ENCODE measurements at regions not wholly inside any gene's neighbourhood (a gene's known extent, or its start where the extent isn't known, plus 50 kb on each side); places are given as distances from the start of the nearest gene placed in this dataset.
"Not testable (repeated sequence)": the region's sequence is repeated elsewhere in the genome, so short reads cannot be mapped to it uniquely, and the experiment has no call there.

GRCh38 chr7:13724191-13724976 is 265.1 kb downstream of the ETV1 start:
- no peak for FAIRE-seq
- TF ChIP-seq TAF1 (IDR thresholded peaks at IDR 0.05; ENCODE audit: borderline replicate concordance, low read depth, low read length) (no peak), POLR2AphosphoS5 (IDR thresholded peaks at IDR 0.05; ENCODE audit: low read depth, low read length) (no peak), POLR2A (IDR thresholded peaks at IDR 0.05; ENCODE audit: low read depth, low read length) (no peak)
- no peak for DNase-seq (ENCODE audit: insufficient read length)

GRCh38 chr7:13724977-13725566 is 264.4 kb downstream of the ETV1 start:
- TF ChIP-seq POLR2AphosphoS5 (IDR thresholded peaks at IDR 0.05; ENCODE audit: low read depth, low read length) = no peak
- no peak for TF ChIP-seq TAF1 (IDR thresholded peaks at IDR 0.05; ENCODE audit: borderline replicate concordance, low read depth, low read length)
- no peak for TF ChIP-seq POLR2A (IDR thresholded peaks at IDR 0.05; ENCODE audit: low read depth, low read length)
- FAIRE-seq (no peak), DNase-seq (ENCODE audit: insufficient read length) (no peak)

GRCh38 chr7:13725591-13725990 is 263.9 kb downstream of the ETV1 start:
- no peak for DNase-seq (ENCODE audit: insufficient read length)

DNA sequence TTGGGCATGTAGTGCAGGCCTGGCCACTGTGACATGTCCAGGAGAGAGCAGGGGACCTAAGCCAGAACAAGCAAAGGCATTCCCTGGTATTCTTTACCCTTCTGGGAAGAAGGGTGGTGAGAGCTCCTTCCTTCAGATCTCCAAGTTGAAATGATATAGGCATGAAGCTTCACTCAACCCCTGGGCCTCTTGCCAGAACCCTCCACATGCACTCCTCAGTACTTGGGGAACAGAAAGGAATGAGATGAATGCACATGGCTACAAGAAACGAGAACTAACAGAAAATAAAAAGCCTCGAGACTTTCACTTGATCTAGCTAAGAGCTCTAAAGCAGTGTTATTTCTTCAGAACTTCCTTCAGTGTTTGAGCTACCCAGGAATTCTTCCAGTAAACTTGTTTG is 262.2 kb downstream of the ETV1 start:
- no peak for FAIRE-seq
- TF ChIP-seq POLR2AphosphoS5 (IDR thresholded peaks at IDR 0.05; ENCODE audit: low read depth, low read length) (no peak), POLR2A (IDR thresholded peaks at IDR 0.05; ENCODE audit: low read depth, low read length) (no peak), TAF1 (IDR thresholded peaks at IDR 0.05; ENCODE audit: borderline replicate concordance, low read depth, low read length) (no peak)
- DNase-seq (ENCODE audit: insufficient read length) = no peak

More at GRCh38 chr7:13725591-13725990, 263.9 kb downstream of the ETV1 start:
- no peak for TF ChIP-seq POLR2AphosphoS5 (IDR thresholded peaks at IDR 0.05; ENCODE audit: low read depth, low read length)
- no peak for TF ChIP-seq POLR2A (IDR thresholded peaks at IDR 0.05; ENCODE audit: low read depth, low read length)
- TF ChIP-seq TAF1 (IDR thresholded peaks at IDR 0.05; ENCODE audit: borderline replicate concordance, low read depth, low read length) = no peak
- no peak for FAIRE-seq

DNA sequence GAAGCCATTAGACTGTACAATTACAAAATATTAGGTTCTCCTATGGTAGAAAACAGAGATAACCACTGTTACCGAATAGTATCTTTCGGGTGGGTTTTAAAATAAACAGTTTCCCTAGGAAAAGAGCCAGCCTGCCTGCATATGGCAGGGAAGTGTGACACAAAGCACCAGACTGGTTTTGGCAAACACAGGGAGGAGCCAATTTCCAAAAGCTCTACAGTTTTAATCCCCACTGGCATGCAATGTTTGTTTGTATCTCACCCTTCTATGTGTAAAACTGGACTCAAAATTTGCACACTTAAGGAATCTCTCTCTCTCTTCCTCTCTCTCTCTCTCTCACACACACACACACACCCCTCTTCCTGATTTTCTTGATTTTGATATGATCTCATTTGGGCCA is 261.7 kb downstream of the ETV1 start:
- TF ChIP-seq POLR2A (IDR thresholded peaks at IDR 0.05; ENCODE audit: low read depth, low read length) = no peak
- TF ChIP-seq TAF1 (IDR thresholded peaks at IDR 0.05; ENCODE audit: borderline replicate concordance, low read depth, low read length) = no peak
- no peak for TF ChIP-seq POLR2AphosphoS5 (IDR thresholded peaks at IDR 0.05; ENCODE audit: low read depth, low read length)
- DNase-seq (ENCODE audit: insufficient read length) (no peak), FAIRE-seq (no peak)

DNA sequence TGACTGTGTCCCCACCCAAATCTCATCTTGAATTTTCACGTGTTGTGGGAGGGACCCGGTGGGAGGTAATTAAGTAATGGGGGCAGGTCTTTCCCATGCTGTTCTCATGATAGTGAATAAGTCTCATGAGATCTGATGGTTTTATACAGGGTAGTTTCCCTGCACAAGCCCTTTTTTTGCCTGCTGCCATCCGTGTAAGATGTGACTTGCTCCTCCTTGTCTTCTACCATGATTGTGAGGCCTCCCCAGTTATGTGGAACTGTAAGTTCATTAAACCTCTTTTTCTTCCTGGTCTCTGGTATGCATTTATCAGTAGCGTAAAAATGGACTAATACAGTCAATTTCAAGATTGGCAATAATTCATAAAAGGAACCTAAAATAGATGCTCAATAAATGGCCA is 261.0 kb downstream of the ETV1 start:
- not testable (repeated sequence) for FAIRE-seq; DNase-seq (ENCODE audit: insufficient read length)

- no peak for TF ChIP-seq TAF1 (IDR thresholded peaks at IDR 0.05; ENCODE audit: borderline replicate concordance, low read depth, low read length)
- no peak for TF ChIP-seq POLR2AphosphoS5 (IDR thresholded peaks at IDR 0.05; ENCODE audit: low read depth, low read length)
- no peak for TF ChIP-seq POLR2A (IDR thresholded peaks at IDR 0.05; ENCODE audit: low read depth, low read length)
- DNase-seq (ENCODE audit: insufficient read length) (no peak), FAIRE-seq (no peak)
Observed at GRCh38 chr7:13731643-13732042, 257.8 kb downstream of the ETV1 start.

DNA sequence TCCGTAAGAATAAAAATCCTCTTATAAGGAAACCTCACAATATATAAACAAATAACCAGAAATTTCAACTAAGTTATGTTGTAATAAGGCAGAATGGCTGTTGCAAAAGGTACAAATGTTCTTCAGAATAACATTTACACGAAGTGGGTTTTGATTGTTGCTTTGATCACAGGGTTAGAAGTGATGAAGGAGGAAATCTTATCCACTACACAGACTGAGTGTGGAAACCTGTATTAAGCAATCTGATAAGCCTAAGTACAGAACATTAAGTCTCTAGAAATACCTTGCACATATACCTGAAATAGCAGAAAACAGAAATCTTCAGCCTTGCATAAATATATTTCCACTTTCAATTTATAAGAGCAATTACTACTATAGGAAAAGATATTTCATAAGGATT is 251.9 kb downstream of the ETV1 start:
- TF ChIP-seq POLR2A (IDR thresholded peaks at IDR 0.05; ENCODE audit: low read depth, low read length) (no peak), POLR2AphosphoS5 (IDR thresholded peaks at IDR 0.05; ENCODE audit: low read depth, low read length) (no peak), TAF1 (IDR thresholded peaks at IDR 0.05; ENCODE audit: borderline replicate concordance, low read depth, low read length) (no peak)
- DNase-seq (ENCODE audit: insufficient read length) (no peak), FAIRE-seq (no peak)

DNA sequence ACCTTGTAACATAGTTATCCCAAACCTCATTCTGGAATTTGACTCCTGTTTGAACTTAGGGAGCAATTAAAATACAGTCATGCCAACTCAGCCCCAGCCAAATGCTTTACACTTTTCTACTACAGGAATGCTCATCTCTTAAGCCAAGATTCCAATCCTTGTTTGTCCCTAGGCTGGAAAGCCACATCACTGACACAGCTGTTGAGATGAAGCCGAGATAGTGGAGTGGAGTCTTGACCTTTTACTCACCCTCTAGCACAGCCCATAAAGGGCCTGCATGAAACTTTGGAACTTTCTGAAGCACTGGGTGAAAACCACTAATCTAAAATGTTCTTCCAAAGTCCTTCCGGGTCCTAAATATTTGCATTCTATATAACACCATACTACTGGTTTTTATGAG is 247.3 kb downstream of the ETV1 start:
- FAIRE-seq (no peak), DNase-seq (ENCODE audit: insufficient read length) (no peak)
- TF ChIP-seq POLR2A (IDR thresholded peaks at IDR 0.05; ENCODE audit: low read depth, low read length) (no peak), POLR2AphosphoS5 (IDR thresholded peaks at IDR 0.05; ENCODE audit: low read depth, low read length) (no peak), TAF1 (IDR thresholded peaks at IDR 0.05; ENCODE audit: borderline replicate concordance, low read depth, low read length) (no peak)

- no peak for DNase-seq (ENCODE audit: insufficient read length)
- no peak for TF ChIP-seq POLR2A (IDR thresholded peaks at IDR 0.05; ENCODE audit: low read depth, low read length)
- TF ChIP-seq POLR2AphosphoS5 (IDR thresholded peaks at IDR 0.05; ENCODE audit: low read depth, low read length) = no peak
- no peak for TF ChIP-seq TAF1 (IDR thresholded peaks at IDR 0.05; ENCODE audit: borderline replicate concordance, low read depth, low read length)
- no peak for FAIRE-seq
Observed at GRCh38 chr7:13742811-13743210, 246.7 kb downstream of the ETV1 start.

GRCh38 chr7:13743226-13743625 is 246.2 kb downstream of the ETV1 start:
- no peak for DNase-seq (ENCODE audit: insufficient read length)
- TF ChIP-seq TAF1 (IDR thresholded peaks at IDR 0.05; ENCODE audit: borderline replicate concordance, low read depth, low read length) (no peak), POLR2AphosphoS5 (IDR thresholded peaks at IDR 0.05; ENCODE audit: low read depth, low read length) (no peak), POLR2A (IDR thresholded peaks at IDR 0.05; ENCODE audit: low read depth, low read length) (no peak)
- FAIRE-seq = no peak

DNA sequence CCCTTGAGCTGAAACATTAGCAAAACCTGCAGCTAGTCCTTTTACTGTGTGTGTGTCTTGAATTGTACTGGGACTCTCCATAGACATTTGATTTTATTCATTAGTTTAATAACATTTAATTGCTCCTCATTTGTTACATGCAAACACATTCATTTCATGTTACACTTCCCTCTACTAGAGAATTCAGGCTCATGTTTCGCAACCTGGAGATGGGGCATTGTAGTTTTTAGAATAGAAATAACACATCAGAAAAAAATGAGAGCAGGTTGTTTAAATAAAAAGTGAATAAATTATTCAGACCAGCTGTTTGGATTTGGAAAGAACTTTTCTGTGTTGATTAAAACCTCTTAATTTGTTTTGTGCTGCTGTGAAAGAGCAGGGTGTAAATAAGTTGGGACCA is 243.9 kb downstream of the ETV1 start:
- TF ChIP-seq POLR2AphosphoS5 (IDR thresholded peaks at IDR 0.05; ENCODE audit: low read depth, low read length) = no peak
- TF ChIP-seq TAF1 (IDR thresholded peaks at IDR 0.05; ENCODE audit: borderline replicate concordance, low read depth, low read length) = no peak
- TF ChIP-seq POLR2A (IDR thresholded peaks at IDR 0.05; ENCODE audit: low read depth, low read length) = no peak
- DNase-seq (ENCODE audit: insufficient read length) (no peak), FAIRE-seq (no peak)

All from GM12892 (cell line).